Stimulated activated CD4-positive, alpha-beta T cell treated with anti-CD3 and anti-CD28 coated beads, Interleukin-15, amount 100 ng/mL, for 48 hours (primary cell): ENCODE measurements at regions not wholly inside any gene's neighbourhood (a gene's known extent, or its start where the extent isn't known, plus 50 kb on each side); places are given as distances from the start of the nearest gene placed in this dataset.
"Not testable (repeated sequence)": the region's sequence is repeated elsewhere in the genome, so short reads cannot be mapped to it uniquely, and the experiment has no call there.

Experiments
- DNase-seq, 2 donors: peaks; one replicate each; pipeline ENCODE4 v3.0.0-alpha.2; 2020; ENCODE audit warnings: low read depth in 2 of 2

GRCh38 chr1:146326863-146327262 lies 98.0 kb upstream of the NOTCH2NLA start:
- DNase-seq, result not testable (repeated sequence)

DNA sequence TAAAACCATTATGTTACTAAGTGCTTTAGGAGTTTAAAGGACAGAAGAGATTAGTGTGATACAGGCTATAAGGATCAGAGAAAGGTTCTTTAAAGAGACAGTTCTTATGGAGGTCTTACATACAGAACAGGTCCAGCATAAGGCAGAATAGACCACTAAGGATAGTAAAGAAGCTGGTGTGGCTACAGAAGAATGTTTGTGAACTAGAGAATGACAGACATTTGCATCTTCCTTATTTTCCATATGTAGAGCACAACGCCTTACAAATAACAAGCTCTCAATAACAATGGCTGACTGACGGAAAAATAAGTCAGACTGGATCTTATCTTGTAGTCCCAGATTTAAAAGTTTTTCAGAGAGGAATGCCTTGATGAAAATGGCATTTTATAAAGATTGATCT lies 95.6 kb upstream of the NOTCH2NLA start:
- not testable (repeated sequence) for DNase-seq

GRCh38 chr1:146323302-146323701 lies 94.5 kb upstream of the NOTCH2NLA start:
- DNase-seq, result not testable (repeated sequence)

DNA sequence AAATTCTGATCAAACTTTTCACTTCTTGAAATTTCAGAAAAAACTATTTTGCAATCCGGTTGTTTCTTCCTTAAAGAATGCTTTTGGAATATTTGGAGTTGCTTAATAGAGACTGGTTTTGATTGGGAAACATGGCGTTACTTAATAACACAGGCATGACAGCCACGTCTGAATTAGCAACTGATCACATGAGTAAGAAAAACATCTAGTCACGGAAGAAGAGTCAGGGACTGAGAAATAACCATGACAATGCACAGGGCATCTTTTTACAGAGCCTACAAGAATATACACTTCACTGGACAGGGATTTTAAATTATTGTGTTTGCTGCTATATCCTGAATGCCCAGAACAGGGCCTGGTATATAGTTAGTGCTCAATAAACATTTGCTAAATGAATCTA lies 94.1 kb upstream of the NOTCH2NLA start:
- DNase-seq, result not testable (repeated sequence)

DNA sequence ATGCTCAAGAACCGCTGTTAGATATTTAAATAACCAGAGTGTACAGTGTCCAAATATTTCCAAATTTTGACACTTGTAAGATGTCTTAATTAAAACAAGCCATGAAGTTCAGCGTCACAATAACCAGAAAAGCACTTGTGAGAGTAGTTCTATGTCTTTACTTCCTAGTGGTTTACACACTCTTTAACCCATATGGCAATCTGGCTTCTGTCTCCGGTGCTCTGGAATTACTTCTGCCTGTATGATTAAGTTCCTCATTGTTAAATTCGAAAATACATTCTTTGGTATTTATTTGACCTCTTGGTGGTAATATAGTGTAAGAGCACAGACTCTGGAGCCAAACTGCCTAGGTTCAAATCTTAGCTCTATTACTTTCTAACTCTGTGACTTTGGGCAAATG lies 89.9 kb upstream of the NOTCH2NLA start:
- DNase-seq, result not testable (repeated sequence)

- not testable (repeated sequence) for DNase-seq
These were observed 89.0 kb upstream of the NOTCH2NLA start for GRCh38 chr1:146317785-146318184.

GRCh38 chr1:146314449-146315246 lies 85.8 kb upstream of the NOTCH2NLA start:
- not testable (repeated sequence) for DNase-seq

GRCh38 chr1:146310579-146310978 lies 81.8 kb upstream of the NOTCH2NLA start:
- not testable (repeated sequence) for DNase-seq

- not testable (repeated sequence) for DNase-seq
These were observed 80.6 kb upstream of the NOTCH2NLA start for GRCh38 chr1:146309427-146309826.

GRCh38 chr1:146308892-146309291 lies 80.1 kb upstream of the NOTCH2NLA start:
- DNase-seq, result peak in 1 of 2 donors; percentile 0

- not testable (repeated sequence) for DNase-seq
These were observed 79.3 kb upstream of the NOTCH2NLA start for GRCh38 chr1:146308152-146308551.

DNA sequence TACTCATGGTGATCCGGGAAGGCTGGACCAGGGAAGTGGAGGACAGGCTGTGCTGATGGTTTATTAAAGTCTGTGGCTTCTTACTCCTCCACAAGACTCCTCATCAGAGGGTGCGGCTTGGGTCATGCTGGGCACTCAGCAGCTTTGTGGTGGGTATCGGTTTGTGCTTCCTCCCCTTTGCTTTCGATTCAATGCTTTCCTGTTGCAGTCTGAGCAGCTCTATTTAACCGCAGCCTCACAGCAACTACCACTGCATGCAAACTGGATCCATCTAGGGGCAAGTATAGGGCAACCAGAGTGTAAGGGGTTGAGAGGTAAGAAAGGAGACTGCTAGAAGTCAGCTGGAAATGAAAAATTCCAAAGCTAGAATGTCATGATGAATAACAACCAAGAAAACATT lies 78.8 kb upstream of the NOTCH2NLA start:
- DNase-seq, result not testable (repeated sequence)

DNA sequence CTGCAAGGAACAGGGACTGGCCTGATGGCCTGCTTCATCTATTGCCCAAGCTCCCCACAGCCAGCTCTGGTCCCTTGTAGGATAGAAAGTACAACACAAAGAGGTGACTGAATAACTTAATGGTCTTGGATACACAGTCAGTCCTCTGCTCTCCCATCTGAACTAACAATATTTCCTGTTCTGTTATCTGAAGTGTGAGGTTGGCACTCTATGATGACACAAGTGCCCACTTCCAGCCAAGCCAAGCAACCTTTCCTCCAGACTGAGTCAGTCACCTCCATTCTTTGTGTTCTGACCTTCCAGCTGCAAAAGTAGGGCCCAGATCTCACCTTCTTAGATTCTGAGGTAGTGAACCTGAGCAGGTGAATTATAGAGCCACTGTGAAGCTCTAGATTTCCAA lies 77.8 kb upstream of the NOTCH2NLA start:
- not testable (repeated sequence) for DNase-seq

- DNase-seq, result not testable (repeated sequence)
These were observed 76.6 kb upstream of the NOTCH2NLA start for GRCh38 chr1:146305442-146305841.

DNA sequence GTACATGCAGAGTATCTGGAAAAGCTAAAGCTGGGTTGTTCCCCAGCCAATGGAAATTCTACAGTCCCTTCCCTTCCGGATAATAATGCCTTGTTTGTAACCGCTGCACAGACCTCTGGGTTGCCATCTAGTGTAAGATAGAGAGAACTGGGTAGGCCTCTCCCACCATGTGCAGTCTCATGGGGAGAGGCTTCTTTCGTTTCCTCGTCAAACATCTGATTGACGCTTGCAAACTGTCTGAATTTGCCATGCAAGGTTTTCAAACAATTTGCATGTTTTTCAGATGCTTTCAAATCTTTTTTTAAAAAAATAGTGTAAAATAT lies 69.7 kb upstream of the NOTCH2NLA start:
- DNase-seq, result not testable (repeated sequence)

GRCh38 chr1:146297781-146298574 lies 69.2 kb upstream of the NOTCH2NLA start:
- not testable (repeated sequence) for DNase-seq

DNA sequence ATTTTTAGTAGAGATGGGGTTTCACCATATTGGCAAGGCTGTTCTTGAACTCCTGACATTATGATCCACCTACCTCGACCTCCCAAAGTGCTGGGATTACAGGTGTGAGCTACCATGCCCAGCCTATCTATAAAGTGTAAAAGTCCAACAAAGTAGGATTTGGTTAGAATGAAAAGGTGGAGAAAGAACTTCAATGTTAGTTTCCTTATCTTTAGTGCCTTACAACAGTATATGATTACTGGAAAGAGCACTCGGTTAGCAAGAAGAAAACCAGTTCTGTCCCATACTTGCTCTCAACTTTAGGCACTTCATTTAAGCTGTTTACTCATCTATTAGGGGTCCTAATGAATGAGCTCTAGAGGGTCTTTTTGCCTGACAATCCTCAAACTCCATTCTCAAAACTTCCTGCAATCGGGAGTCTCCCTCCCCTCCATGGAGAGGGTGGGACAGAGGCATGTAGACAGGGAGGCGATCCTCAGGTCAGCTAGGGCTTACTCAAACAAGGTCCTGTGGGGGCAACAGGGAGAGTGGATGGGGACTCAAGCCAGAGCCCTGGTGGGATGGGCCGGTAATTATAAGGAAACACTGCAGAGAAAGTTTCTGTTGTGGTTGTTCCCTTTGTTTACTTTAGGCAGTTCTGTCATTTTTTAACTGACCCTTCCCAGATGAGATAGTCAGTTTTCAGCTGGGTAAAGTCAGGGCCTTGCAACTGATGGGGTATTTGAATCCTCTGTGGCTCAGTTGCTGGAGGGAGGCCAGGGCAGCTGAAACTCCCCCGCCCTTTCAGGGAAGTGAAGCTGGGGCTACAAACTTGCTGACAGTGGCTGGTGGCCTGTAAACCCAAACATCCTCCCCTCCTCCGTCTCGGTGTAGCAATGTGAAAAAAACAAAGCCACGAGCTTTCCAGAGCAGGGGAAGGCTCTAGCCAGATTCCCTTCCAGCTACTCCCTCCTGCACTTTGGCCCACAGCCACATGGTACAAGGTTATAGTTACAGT lies 64.4 kb upstream of the NOTCH2NLA start:
- DNase-seq, result not testable (repeated sequence)

DNA sequence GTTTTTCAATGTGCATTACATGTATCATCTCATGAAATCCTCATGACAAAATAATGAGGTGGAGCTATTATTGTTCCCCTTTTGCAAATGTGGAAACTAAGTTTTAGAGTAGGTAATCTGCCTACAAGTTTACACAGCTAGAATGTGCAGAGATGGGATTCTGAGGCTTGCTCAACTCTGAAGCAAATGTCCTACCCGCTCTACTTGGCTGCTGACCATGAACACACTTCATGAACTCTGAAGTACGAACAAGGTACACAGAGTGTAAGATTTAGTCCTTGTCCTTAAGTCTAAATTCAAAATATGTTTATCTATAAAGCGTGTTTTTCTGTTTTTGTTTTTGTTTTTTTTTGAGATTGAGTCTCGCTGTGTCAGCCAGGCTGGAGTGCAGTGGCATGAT lies 63.6 kb upstream of the NOTCH2NLA start:
- not testable (repeated sequence) for DNase-seq

DNA sequence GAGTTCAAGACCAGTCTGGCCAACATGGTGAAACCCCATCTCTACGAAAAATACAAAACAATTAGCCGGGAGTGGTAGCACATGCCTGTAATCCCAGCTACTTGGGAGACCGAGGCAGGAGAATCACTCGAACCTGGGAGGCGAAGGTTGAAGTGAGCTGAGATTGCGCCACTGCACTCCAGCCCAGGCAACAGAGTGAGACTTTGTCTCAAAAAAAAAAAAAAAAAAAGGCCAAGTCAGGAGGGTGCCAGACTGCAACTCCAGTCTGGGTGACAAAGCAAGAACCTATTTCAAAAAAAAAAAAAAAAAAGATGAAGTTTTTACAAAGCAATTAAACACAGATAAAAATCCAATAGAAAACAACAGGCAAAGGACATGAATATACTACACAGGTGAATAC lies 59.1 kb upstream of the NOTCH2NLA start:
- not testable (repeated sequence) for DNase-seq

GRCh38 chr1:146284760-146285159 lies 55.9 kb upstream of the NOTCH2NLA start:
- DNase-seq, result not testable (repeated sequence)

- DNase-seq, result not testable (repeated sequence)
These were observed 54.7 kb upstream of the NOTCH2NLA start for GRCh38 chr1:146283527-146283880.
